AG20443 (cell line): ENCODE measurements at regions not wholly inside any gene's neighbourhood (a gene's known extent, or its start where the extent isn't known, plus 50 kb on each side); places are given as distances from the start of the nearest gene placed in this dataset.
"Not testable (repeated sequence)": the region's sequence is repeated elsewhere in the genome, so short reads cannot be mapped to it uniquely, and the experiment has no call there.

Experiments
- DNase-seq: peaks from one replicate; pipeline ENCODE4 v3.0.0; 2012; ENCODE audit warnings: low spot score, mixed read lengths

DNA sequence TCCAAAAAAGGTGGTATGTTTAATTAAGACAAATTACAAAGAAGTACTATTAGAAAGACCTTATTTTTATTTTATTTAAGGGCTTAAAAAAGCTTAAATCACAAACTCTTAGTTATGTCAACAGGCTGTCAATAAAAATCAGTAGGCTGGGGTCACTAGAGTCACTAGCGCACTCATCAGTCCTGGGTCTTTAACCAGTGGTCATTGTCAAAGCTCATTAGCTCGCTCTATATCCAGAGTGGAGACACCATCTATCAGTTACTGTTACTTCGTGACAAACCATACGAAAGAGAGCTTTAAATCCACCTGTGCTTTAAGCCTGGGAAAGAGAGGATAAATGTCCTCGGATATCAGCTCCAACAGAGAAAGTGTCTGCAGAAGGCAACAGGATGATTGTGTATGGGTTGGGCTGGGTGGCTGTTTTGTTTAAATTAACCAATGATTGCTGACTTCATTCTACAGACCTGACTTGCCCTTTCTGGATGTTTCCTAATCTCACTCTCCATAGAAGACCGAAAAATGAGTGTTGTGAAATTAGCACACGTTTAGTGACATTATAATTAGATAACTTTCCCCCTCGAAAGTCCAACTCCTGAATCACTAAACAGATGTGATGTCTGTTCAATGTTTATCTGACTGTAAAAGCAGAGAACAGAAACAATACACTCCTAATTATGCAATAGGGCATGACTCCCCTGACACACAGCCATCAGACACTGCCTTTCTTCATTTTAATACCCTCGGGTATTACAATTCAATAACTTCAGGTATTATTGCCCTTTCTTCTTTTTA lies 123.6 kb upstream of the TNPO1 start:
- DNase-seq, result peak; percentile 45

DNA sequence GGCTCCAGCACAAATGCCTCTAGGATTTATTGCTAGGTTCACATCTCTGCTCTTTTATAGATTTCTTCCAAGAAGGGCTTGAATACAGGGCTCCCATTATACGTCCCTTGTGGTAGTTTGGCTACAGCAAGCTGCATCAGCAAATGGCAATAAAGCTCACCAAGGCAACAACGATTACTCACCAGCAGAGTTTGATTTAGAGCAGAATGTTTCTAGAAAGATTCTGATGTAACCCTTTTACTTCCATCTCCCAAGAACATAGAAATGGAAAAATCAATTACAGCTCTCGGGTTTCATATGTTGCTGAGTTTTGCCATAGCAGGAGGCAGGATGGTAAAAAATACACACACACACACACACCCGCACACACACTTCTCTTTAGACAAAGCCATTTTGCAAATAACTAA lies 124.2 kb upstream of the TNPO1 start:
- DNase-seq, result peak; percentile 61

DNA sequence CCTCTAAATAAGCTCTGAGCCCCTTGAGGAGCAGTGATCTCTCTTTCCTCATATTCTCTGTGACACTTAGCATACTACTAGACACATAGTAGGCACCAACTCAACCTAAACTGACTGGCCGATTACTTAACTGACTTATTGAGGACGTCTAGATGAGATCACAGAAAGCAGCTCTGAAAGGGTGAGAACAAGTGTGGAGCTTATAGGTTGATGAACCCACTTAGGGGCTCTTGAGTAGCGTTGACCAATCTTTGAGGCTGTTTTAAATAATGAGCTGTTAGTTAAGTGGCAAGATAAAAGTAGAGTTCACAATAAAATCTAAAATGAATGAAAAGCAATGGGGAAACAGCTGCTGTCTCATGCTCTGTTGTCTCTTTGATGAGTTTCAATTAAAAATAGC lies 124.7 kb upstream of the TNPO1 start:
- DNase-seq, result no peak

DNA sequence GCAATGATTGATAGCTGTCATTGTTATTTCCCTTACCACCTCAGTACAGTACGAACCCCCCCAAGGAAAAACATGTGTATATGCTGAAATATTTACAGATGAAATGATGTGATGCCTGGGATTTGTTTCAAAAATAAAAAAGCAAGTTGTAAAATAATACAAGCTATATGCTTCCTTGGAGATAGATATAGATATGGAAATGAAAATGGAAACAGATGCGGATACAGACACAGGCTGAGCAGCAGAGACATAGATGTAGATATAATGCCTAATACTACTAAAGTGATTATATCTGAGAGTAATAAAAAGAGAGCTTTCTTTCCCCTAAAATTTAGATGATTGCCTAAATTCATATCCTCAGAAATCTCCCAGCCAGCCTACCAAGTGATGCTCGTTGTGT lies 127.5 kb upstream of the TNPO1 start:
- no peak for DNase-seq

- no peak for DNase-seq
These were observed 129.2 kb upstream of the TNPO1 start for GRCh38 chr5:72687288-72687687.

GRCh38 chr5:72682561-72682960 lies 133.9 kb upstream of the TNPO1 start:
- DNase-seq, result no peak

- no peak for DNase-seq
These were observed 134.7 kb upstream of the TNPO1 start for GRCh38 chr5:72681781-72682180.

DNA sequence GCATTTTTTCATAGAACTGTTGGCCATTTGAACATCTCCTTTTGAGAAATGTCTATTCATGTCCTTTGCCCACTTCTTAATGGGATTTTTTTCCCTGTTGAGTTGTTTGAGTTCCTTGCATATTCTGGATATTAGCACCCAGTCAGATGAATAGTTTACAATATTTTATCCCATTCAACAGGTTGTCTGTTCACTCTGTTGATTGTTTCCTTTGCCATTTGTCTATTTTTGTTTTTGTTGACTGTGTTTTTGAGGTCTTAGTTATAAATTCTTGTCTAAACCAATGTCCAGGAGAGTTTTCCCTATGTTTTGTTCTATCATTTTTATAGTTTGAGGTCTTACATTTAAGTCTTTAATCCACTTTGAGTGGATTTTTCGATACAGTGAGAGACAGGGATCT lies 139.0 kb upstream of the TNPO1 start:
- no peak for DNase-seq

GRCh38 chr5:72676831-72677230 lies 139.6 kb upstream of the TNPO1 start:
- not testable (repeated sequence) for DNase-seq

GRCh38 chr5:72673623-72674022 lies 142.8 kb upstream of the TNPO1 start:
- DNase-seq, result no peak

- DNase-seq, result no peak
These were observed 143.3 kb upstream of the TNPO1 start for GRCh38 chr5:72673180-72673579.

DNA sequence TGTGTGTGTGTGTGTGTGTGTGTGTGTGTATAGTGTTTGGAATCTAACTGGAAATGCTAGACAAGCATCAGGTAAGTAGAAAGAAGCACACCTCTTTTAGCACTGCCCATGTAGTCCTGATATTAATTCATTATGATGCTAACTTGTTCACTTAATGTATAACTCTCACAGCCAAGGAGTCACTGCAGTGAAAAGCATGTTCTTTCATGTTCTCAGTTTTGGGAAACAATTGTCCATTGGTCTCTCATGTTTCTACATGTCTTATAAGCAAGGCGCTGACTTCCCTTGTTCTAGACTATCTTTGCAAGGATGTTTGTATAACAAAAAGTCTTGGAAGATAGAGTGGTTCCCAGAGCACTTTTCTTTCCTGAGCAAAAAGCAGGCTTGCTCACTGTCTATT lies 148.8 kb upstream of the TNPO1 start:
- no peak for DNase-seq

- no peak for DNase-seq
These were observed 153.5 kb upstream of the TNPO1 start for GRCh38 chr5:72662936-72663335.

DNA sequence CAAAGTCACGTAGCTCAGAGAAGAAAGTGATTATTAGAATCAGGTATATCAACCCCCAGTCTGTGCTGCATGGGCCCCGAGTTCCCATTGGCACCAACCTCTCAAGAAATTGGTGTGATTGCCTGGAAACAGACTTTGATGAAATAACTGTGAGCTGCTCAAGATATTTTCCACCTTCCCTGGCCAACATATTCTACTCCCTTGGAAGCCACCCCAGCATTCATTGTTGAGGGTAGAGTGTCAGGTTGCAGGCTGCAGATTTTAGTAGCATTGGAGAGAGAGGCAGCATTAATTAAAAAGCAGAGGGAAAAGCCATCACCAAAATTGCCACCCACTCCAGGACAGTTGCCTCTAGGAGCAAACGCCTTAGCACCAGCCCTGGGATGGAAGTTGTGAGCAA lies 154.2 kb upstream of the TNPO1 start:
- no peak for DNase-seq

DNA sequence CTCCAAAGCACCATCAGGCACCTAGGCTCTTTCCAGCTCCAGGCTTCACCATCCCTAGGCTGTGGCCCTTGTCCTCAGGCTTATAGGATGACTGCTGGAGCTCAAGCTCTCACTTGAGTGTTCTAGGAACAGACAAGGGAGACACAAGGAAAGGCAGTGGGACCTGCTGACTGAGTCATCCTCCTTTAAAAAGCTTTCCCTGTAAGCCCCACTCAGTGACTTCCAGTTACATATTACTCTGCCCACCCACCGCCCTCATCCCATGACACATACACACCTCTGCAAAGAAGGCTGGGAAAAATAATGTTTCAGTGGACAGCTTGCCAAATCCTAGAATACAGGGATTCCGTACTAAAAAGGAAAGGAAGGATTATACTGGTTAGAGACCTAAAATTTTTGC lies 154.2 kb upstream of the ZNF366 start:
- no peak for DNase-seq

- DNase-seq, result no peak
These were observed 152.5 kb upstream of the ZNF366 start for GRCh38 chr5:72659726-72660125.

DNA sequence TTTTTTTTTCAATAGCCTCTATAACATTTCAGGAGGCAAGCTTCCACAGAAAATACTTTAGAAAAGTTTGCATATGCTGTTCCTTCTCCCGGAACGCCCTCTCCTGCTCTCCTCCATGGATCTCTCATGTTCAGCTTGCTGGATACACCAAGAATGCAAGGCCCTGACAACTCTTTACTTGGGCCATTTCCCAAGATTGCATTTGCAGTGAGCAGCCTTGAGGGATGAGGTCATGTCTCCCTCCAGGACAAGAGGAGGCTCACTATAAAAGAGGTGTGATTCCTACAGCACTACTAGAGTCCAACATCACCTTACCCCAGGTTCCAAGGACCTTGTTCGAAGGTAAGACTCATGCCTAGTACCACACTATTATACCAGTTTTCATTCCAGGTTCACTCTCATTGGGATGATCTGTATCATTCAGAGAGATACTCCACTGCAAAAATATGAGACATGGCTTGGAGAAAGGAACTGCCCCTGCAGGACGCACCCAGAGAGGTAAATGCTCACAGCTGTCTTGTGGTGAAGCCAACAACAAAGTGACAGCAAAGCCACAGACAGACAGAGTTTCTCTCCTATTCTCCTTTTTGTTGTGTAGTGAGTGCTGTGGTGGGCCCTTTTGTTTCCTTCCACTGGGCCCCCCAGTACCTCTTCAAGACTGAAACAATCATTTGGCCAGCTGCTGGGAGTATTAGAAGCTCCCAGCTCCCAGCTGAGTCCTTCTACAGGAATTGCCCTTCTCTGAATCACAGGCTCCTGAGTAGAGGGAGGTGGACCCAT lies 151.7 kb upstream of the ZNF366 start:
- peak; percentile 71 for DNase-seq

DNA sequence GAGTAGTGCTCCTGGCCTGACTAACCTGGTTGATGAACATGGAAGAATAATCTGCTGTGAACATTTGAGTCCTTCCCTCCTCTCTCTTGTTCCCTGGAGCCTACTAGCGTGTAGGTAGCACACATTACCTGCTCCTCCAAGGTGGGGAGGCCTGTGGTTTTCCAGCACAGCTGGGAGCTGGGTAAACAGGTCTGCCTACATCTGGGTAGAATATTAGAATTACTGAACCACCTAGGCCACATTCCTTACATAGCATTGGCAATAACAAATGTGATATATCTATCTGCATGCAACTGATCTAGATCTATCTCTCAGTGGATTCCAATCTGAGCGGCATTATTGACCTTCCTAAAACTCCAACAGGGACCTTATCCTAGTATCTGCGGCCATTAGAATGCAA lies 151.0 kb upstream of the ZNF366 start:
- DNase-seq, result no peak

DNA sequence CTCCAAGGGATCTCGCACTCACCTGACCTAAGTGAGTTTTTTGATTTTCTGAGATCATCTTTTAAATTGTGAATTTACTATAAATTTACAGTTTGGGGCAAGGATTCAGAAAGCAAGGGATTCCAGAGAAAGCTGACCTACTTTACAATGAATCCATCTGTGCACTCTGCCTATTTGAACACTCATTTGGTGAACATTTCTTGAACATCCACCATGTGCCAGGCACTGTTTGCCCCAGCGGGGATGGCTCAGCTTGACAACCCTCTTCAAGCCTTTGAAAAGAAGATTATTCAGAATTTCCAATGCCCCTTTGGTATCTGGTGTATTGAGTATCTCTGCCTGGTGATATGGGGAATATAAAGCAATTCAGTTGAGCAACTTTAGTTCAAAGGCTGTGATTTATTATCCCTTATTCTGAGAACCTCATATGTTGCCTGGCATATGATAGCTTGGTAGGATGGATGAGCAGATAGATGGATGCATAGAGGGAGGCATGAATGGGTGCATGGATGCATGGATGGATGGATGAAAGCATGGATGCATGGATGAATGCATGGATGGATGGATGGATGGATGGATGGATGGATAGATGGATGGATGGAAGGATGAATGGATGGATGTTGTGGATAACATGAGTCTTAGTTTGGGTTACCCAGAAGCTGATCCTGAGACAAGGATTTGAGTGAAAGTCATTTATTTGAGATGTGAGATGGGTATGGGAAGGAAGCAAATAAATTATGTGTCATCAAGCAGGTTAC lies 149.7 kb upstream of the ZNF366 start:
- DNase-seq, result no peak

DNA sequence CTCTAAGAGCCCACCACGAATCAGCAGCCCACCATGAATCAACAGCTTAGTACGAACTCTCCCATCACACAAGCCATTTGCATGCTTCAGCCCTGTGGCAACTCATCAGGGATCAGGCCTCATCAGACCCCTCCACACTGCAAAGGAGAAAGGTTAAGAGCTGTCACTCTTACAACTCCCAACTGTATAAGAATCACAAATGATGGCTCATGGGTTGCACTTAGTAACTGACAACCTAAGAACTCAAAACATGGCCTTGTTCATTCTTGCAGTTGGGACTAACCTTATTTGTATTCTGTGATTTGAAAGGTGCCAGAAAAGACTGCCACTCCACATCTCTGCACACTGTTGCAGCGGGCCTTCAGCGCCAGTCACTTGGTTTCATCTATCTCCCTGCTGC lies 149.1 kb upstream of the ZNF366 start:
- no peak for DNase-seq

DNA sequence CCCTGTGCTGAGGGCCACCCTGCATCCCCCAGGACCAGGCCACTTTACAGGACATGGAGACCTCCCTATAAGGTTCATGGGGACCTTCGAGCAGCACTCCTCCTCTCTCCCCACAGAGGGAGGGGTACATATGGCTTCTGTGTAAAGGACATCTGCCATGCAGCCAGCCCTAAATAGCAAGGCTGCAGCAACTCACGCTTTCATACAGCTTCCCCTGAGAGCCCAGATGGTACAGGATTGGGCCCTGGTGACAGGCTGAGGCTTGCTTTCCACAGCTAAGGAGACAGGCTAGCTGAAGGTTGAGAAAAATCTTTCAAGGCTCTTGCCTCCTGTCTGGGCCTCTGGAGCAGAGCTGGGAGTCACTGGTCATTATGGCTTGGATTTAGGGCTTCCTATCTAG lies 147.0 kb upstream of the ZNF366 start:
- no peak for DNase-seq

GRCh38 chr5:72653586-72653985 lies 146.4 kb upstream of the ZNF366 start:
- no peak for DNase-seq

- no peak for DNase-seq
These were observed 144.6 kb upstream of the ZNF366 start for GRCh38 chr5:72651779-72652178.
